AG04450 (cell line): ENCODE measurements at regions not wholly inside any gene's neighbourhood (a gene's known extent, or its start where the extent isn't known, plus 50 kb on each side); places are given as distances from the start of the nearest gene placed in this dataset.

Experiments
- CTCF ChIA-PET: fragments of 300-600, 350-600 bp; formaldehyde crosslinking; extraction: SDS; loops from one replicate; lab custom pipeline; 2022; ENCODE audit warnings: antibody characterized with exemption, inconsistent platforms; lab: Charles Lee
- POLR2A ChIA-PET: fragments of 350-600 bp; formaldehyde crosslinking; extraction: SDS; loops from one replicate; lab custom pipeline; 2021; ENCODE audit warnings: antibody characterized with exemption, inconsistent platforms; lab: Yijun Ruan, JAX
- DNase-seq: peaks from one replicate; pipeline ENCODE4 v3.0.0-alpha.2; 2011; ENCODE audit warnings: low read depth, low spot score
- H3K27ac ChIP-seq: one replicate; pipeline ENCODE4 v1.5.1; 2012; ENCODE audit warnings: low read depth, low read length, control low read depth
- H3K27me3 ChIP-seq: one replicate; pipeline ENCODE4 v1.6.0; 2012; ENCODE audit warnings: low read length; ENCODE audit not compliant: control insufficient read depth, insufficient read depth
- H3K4me3 ChIP-seq: 2 replicates; pipeline ENCODE4 v1.5.1; 2011; ENCODE audit warnings: mild to moderate bottlenecking, low read depth, low read length, control low read depth
- H3K9me3 ChIP-seq: 2 replicates; pipeline ENCODE4 v1.5.1; 2012; ENCODE audit warnings: low read length; ENCODE audit not compliant: control insufficient read depth, insufficient read depth
- CTCF ChIP-seq: IDR thresholded peaks from 2 replicates; pipeline ENCODE4 v1.5.1; 2011; ENCODE audit warnings: low read depth, low read length, control low read depth, inconsistent platforms

- Histone ChIP-seq H3K4me3 (no peak overlapping the region), H3K27ac (no peak overlapping the region), H3K27me3 (no peaks in the 10 kb centered on the region), H3K9me3 (no peaks in the 10 kb centered on the region; the same call in none of the 2 replicates)
- DNase-seq, result no peak
- POLR2A ChIA-PET, result no interaction called here
- no peak for TF ChIP-seq CTCF
- CTCF ChIA-PET, result interaction anchor here (0.7 kb wide), 1 partner anchor 471 kb away, joined by 3 read pairs; no protein-coding TSS in a partner anchor
These were observed 438.7 kb upstream of the JARID2 start for GRCh38 chr6:14807130-14807529.

GRCh38 chr6:14807971-14808370 lies 437.9 kb upstream of the JARID2 start:
- H3K4me3 ChIP-seq, result no peak overlapping the region
- ChIA-PET CTCF (no interaction called here), POLR2A (no interaction called here)
- H3K9me3 ChIP-seq, result no peaks in the 10 kb centered on the region; the same call in none of the 2 replicates
- DNase-seq, result no peak
- H3K27ac ChIP-seq, result no peak overlapping the region
- no peaks in the 10 kb centered on the region for H3K27me3 ChIP-seq
- no peak for TF ChIP-seq CTCF

- DNase-seq, result no peak
- ChIA-PET CTCF (no interaction called here), POLR2A (no interaction called here)
- no peaks in the 10 kb centered on the region for H3K27me3 ChIP-seq
- no peak overlapping the region for H3K27ac ChIP-seq
- no peak overlapping the region for H3K4me3 ChIP-seq
- no peaks in the 10 kb centered on the region; the same call in 1 of the 2 replicates for H3K9me3 ChIP-seq
- TF ChIP-seq CTCF, result no peak
These were observed 435.8 kb upstream of the JARID2 start for GRCh38 chr6:14810021-14810420.

GRCh38 chr6:14811775-14812428 lies 434.0 kb upstream of the JARID2 start:
- POLR2A ChIA-PET, result interaction anchor here (0.8 kb wide), 1 partner anchor 448 kb away, joined by 3 read pairs; no protein-coding TSS in a partner anchor
- no peaks in the 10 kb centered on the region; the same call in 1 of the 2 replicates for H3K9me3 ChIP-seq
- CTCF ChIA-PET, result no interaction called here
- DNase-seq, result peak; percentile 30
- H3K27ac ChIP-seq, result no peak overlapping the region
- H3K27me3 ChIP-seq, result no peaks in the 10 kb centered on the region
- no peak for TF ChIP-seq CTCF
- no peak overlapping the region for H3K4me3 ChIP-seq

- ChIA-PET CTCF (no interaction called here), POLR2A (no interaction called here)
- TF ChIP-seq CTCF, result no peak
- Histone ChIP-seq H3K27me3 (no peaks in the 10 kb centered on the region), H3K4me3 (no peak overlapping the region), H3K9me3 (no peaks in the 10 kb centered on the region), H3K27ac (no peak overlapping the region)
- no peak for DNase-seq
These were observed 431.9 kb upstream of the JARID2 start for GRCh38 chr6:14814016-14814415.
